ENCODE measurements at regions not wholly inside any gene's neighbourhood (a gene's known extent, or its start where the extent isn't known, plus 50 kb on each side); places are given as distances from the start of the nearest gene placed in this dataset.

GRCh38 chr5:98489021-98489420, 284.4 kb upstream of the RGMB start:
- H3K27ac Mint-ChIP-seq, result no peak overlapping the region

GRCh38 chr5:98490348-98490747, 283.1 kb upstream of the RGMB start:
- Histone ChIP-seq H3K36me3 (replicated peaks in 1 of 2; ENCODE audit: control insufficient read depth in 1 of 2, insufficient read depth in 2 of 2, low read length in 2 of 2) (no peaks in the 10 kb centered on the region), H3K27ac (ENCODE audit: low read depth in 1 of 2, low read length in 2 of 2) (no peak overlapping the region), H3K9ac (ENCODE audit: insufficient read depth, low read length, poor library complexity, severe bottlenecking) (no peak overlapping the region), H3K79me2 (ENCODE audit: insufficient read depth, low read length) (no peaks in the 10 kb centered on the region), H3K4me1 (ENCODE audit: control insufficient read depth in 1 of 2, insufficient read depth in 2 of 2, low read length in 2 of 2) (no peaks in the 10 kb centered on the region), H3K27me3 (ENCODE audit: control insufficient read depth in 2 of 2, insufficient read depth in 2 of 2, low read length in 2 of 2) (no peaks in the 10 kb centered on the region), H4K20me1 (ENCODE audit: insufficient read depth, low read length) (no peaks in the 10 kb centered on the region), H3K4me2 (replicated peaks; ENCODE audit: extremely low read depth, low read length, poor library complexity, severe bottlenecking) (no peak overlapping the region), H3K9me3 (replicated peaks in 1 of 2; ENCODE audit: control insufficient read depth in 1 of 2, insufficient read depth in 1 of 2, low read length in 2 of 2) (peaks cover 12 to 17% of the 10 kb centered on the region in 2 donors), H2AFZ (ENCODE audit: insufficient read depth, low read depth, low read length, poor library complexity, severe bottlenecking) (no peak overlapping the region), H3K4me3 (replicated peaks in 1 of 3; ENCODE audit: low read depth in 2 of 3, low read length in 3 of 3) (no peak overlapping the region)
- Mint-ChIP-seq H3K27me3 (ENCODE audit: low read depth in 3 of 3) (peaks cover 0 to 4% (median 0%) of the 10 kb centered on the region in 3 donors), H3K4me1 (no peaks in the 10 kb centered on the region), H3K36me3 (no peaks in the 10 kb centered on the region), H3K27ac (no peak overlapping the region), H3K4me3 (no peak overlapping the region), H3K9me3 (peaks cover 2 to 19% (median 12%) of the 10 kb centered on the region in 7 donors)
- DNase-seq, result no peak
- no peak for TF ChIP-seq CTCF (IDR thresholded peaks at IDR 0.05)
- intact Hi-C loops (cut with micrococcal nuclease), result no loop called here
- WGBS (ENCODE audit: insufficient coverage), result 98% methylated on average over 9 of the region's 10 CpGs

More at GRCh38 chr5:98489021-98489420, 284.4 kb upstream of the RGMB start:
- Mint-ChIP-seq H3K27me3 (ENCODE audit: low read depth in 3 of 3) (peaks cover 0 to 4% (median 0%) of the 10 kb centered on the region in 3 donors), H3K9me3 (peaks cover 2 to 19% (median 10%) of the 10 kb centered on the region in 7 donors), H3K36me3 (no peaks in the 10 kb centered on the region), H3K4me3 (no peak overlapping the region), H3K4me1 (no peaks in the 10 kb centered on the region)
- no peak for DNase-seq
- WGBS (ENCODE audit: insufficient coverage), result 82% methylated on average over 2 of the region's 3 CpGs
- Histone ChIP-seq H3K4me1 (ENCODE audit: control insufficient read depth in 1 of 2, insufficient read depth in 2 of 2, low read length in 2 of 2) (no peaks in the 10 kb centered on the region), H3K4me2 (replicated peaks; ENCODE audit: extremely low read depth, low read length, poor library complexity, severe bottlenecking) (no peak overlapping the region), H3K27me3 (ENCODE audit: control insufficient read depth in 2 of 2, insufficient read depth in 2 of 2, low read length in 2 of 2) (no peaks in the 10 kb centered on the region), H3K27ac (ENCODE audit: low read depth in 1 of 2, low read length in 2 of 2) (no peak overlapping the region), H3K36me3 (replicated peaks in 1 of 2; ENCODE audit: control insufficient read depth in 1 of 2, insufficient read depth in 2 of 2, low read length in 2 of 2) (no peaks in the 10 kb centered on the region), H3K4me3 (replicated peaks in 1 of 3; ENCODE audit: low read depth in 2 of 3, low read length in 3 of 3) (no peak overlapping the region), H3K79me2 (ENCODE audit: insufficient read depth, low read length) (no peaks in the 10 kb centered on the region), H3K9ac (ENCODE audit: insufficient read depth, low read length, poor library complexity, severe bottlenecking) (no peak overlapping the region), H3K9me3 (replicated peaks in 1 of 2; ENCODE audit: control insufficient read depth in 1 of 2, insufficient read depth in 1 of 2, low read length in 2 of 2) (peaks cover 12 to 17% of the 10 kb centered on the region in 2 donors), H4K20me1 (ENCODE audit: insufficient read depth, low read length) (no peaks in the 10 kb centered on the region), H2AFZ (ENCODE audit: insufficient read depth, low read depth, low read length, poor library complexity, severe bottlenecking) (no peak overlapping the region)
- no peak for TF ChIP-seq CTCF (IDR thresholded peaks at IDR 0.05)
- intact Hi-C loops (cut with micrococcal nuclease), result no loop called here
